A673 (cell line): ENCODE measurements at regions not wholly inside any gene's neighbourhood (a gene's known extent, or its start where the extent isn't known, plus 50 kb on each side); places are given as distances from the start of the nearest gene placed in this dataset.

Source experiments
- BruUV-seq: library from RNA; stranded (reverse); fragments of 400-500 nt; replicated peaks from 2 replicates; lab custom pipeline; 2021; lab: Mats Ljungman, UMichigan
- CTCF ChIA-PET: fragments of 300-600 bp; sonication (Branson Sonifier 250); formaldehyde crosslinking; loops from one replicate; lab custom pipeline; 2022; ENCODE audit warnings: antibody characterized with exemption; lab: Charles Lee
- POLR2A ChIA-PET: fragments of 300-600 bp; sonication (Branson Sonifier 250); formaldehyde crosslinking; loops from one replicate; lab custom pipeline; 2022; ENCODE audit warnings: antibody characterized with exemption; ENCODE audit not compliant: low non-redundant PET; lab: Charles Lee
- DNase-seq: peaks from one replicate; pipeline ENCODE4 v3.0.0-alpha.2; 2015; ENCODE audit warnings: low spot score
- H3K27ac ChIP-seq: fragments of 200-600 bp; sonication (generic); 2 replicates; pipeline ENCODE4 v1.5.1; 2016; ENCODE audit warnings: mixed run types, low read depth, mild to moderate bottlenecking, mixed read lengths, antibody characterized with exemption, low read length; ENCODE audit not compliant: poor library complexity, severe bottlenecking
- H3K27me3 ChIP-seq: fragments of 200-600 bp; sonication (generic); replicated peaks from 2 replicates; pipeline ENCODE4 v1.6.1; 2017; ENCODE audit warnings: mixed run types, low read depth, mild to moderate bottlenecking, mixed read lengths, antibody characterized with exemption, low read length; ENCODE audit not compliant: insufficient read depth, poor library complexity
- H3K36me3 ChIP-seq: fragments of 200-600 bp; sonication (generic); 2 replicates; pipeline ENCODE4 v1.6.1; 2016; ENCODE audit warnings: mixed run types, mild to moderate bottlenecking, mixed read lengths, antibody characterized with exemption, low read length; ENCODE audit not compliant: insufficient read depth, poor library complexity, severe bottlenecking
- H3K4me1 ChIP-seq: fragments of 200-600 bp; sonication (generic); 2 replicates; pipeline ENCODE4 v1.6.1; 2017; ENCODE audit warnings: mixed run types, mild to moderate bottlenecking, mixed read lengths, antibody characterized with exemption, low read length; ENCODE audit not compliant: insufficient read depth, poor library complexity, severe bottlenecking
- H3K4me3 ChIP-seq: fragments of 200-600 bp; sonication (generic); 2 replicates; pipeline ENCODE4 v1.5.1; 2016; ENCODE audit warnings: low read depth, mixed run types, mild to moderate bottlenecking, mixed read lengths, low read length; ENCODE audit not compliant: poor library complexity, severe bottlenecking
- H3K9me3 ChIP-seq: fragments of 200-600 bp; sonication (generic); 2 replicates; pipeline ENCODE4 v1.6.1; 2016; ENCODE audit warnings: mixed run types, low read depth, mild to moderate bottlenecking, mixed read lengths, antibody characterized with exemption, low read length; ENCODE audit not compliant: poor library complexity, severe bottlenecking
- CTCF ChIP-seq: fragments of 300-800, 200-600 bp; sonication (generic); conservative IDR thresholded peaks from 2 replicates; pipeline ENCODE4 v1.5.1; 2017; ENCODE audit warnings: low read depth, mild to moderate bottlenecking, antibody characterized with exemption, low read length, moderate library complexity, mixed read lengths
- EZH2 ChIP-seq: fragments of 200-600 bp; sonication (generic); IDR thresholded peaks from 2 replicates; pipeline ENCODE4 v1.6.1; 2017; ENCODE audit warnings: borderline replicate concordance, low read depth, mild to moderate bottlenecking, mixed read lengths, antibody characterized with exemption, low read length; ENCODE audit not compliant: poor library complexity, severe bottlenecking
- intact Hi-C: fragments of 100-400 bp; cut with micrococcal nuclease; formaldehyde crosslinking; loops from one replicate; pipeline ENCODE4 v1.10.0; 2022; ENCODE audit not compliant: unreplicated experiment

- H3K4me3 ChIP-seq = no peak overlapping the region
- H3K36me3 ChIP-seq = no peaks in the 10 kb centered on the region
- TF ChIP-seq CTCF = no peak
- ChIA-PET CTCF (no interaction called here), POLR2A (no interaction called here)
- no peaks in the 10 kb centered on the region for H3K27me3 ChIP-seq
- no TSS peak for BruUV-seq
- H3K9me3 ChIP-seq = no peaks in the 10 kb centered on the region
- no peaks in the 10 kb centered on the region for H3K4me1 ChIP-seq
- H3K27ac ChIP-seq = no peak overlapping the region
- intact Hi-C loops = no loop called here
- no peak for DNase-seq
These were observed 599.3 kb upstream of the CELF2 start for GRCh38 chr10:10418387-10418786.

- intact Hi-C loops = no loop called here
- H3K27ac ChIP-seq = no peak overlapping the region
- no peaks in the 10 kb centered on the region for H3K9me3 ChIP-seq
- DNase-seq = no peak
- H3K36me3 ChIP-seq = no peaks in the 10 kb centered on the region
- BruUV-seq = no TSS peak
- no peaks in the 10 kb centered on the region for H3K27me3 ChIP-seq
- H3K4me3 ChIP-seq = no peak overlapping the region
- TF ChIP-seq CTCF (no peak), EZH2 (no peak)
- POLR2A ChIA-PET = no interaction called here
- CTCF ChIA-PET = no interaction called here
- no peaks in the 10 kb centered on the region for H3K4me1 ChIP-seq
These were observed 596.6 kb upstream of the CELF2 start for GRCh38 chr10:10421071-10421470.

- Histone ChIP-seq H3K36me3 (no peaks in the 10 kb centered on the region), H3K4me3 (no peak overlapping the region), H3K27me3 (no peaks in the 10 kb centered on the region), H3K27ac (no peak overlapping the region), H3K4me1 (no peaks in the 10 kb centered on the region), H3K9me3 (peaks cover 7% of the 10 kb centered on the region)
- no TSS peak for BruUV-seq
- ChIA-PET CTCF (no interaction called here), POLR2A (no interaction called here)
- no peak for TF ChIP-seq EZH2
- TF ChIP-seq CTCF = no peak
- no peak for DNase-seq
- intact Hi-C loops = no loop called here
These were observed 586.1 kb upstream of the CELF2 start for GRCh38 chr10:10431422-10432066.
